HL-60 (cell line): ENCODE measurements at regions not wholly inside any gene's neighbourhood (a gene's known extent, or its start where the extent isn't known, plus 50 kb on each side); places are given as distances from the start of the nearest gene placed in this dataset.

Experiments
- DNase-seq, 2 experiments: peaks; one replicate each; pipeline ENCODE4 v3.0.0-alpha.2; 2010 to 2020; ENCODE audit warnings: low read depth in 1 of 2, low spot score in 1 of 2
- H3K27ac ChIP-seq: fragments of 250-450 bp; sonication (Bioruptor Pico); replicated peaks from 2 replicates; pipeline ENCODE4 v1.5.1; 2020; ENCODE audit warnings: mild to moderate bottlenecking, moderate library complexity
- H3K27me3 ChIP-seq: fragments of 250-450 bp; sonication (Bioruptor Pico); 2 replicates; pipeline ENCODE4 v1.5.1; 2021; ENCODE audit warnings: mild to moderate bottlenecking, moderate library complexity; ENCODE audit not compliant: insufficient read depth, poor library complexity, severe bottlenecking
- H3K4me3 ChIP-seq: replicated peaks from 2 replicates; pipeline ENCODE4 v1.5.1; 2011; ENCODE audit warnings: mild to moderate bottlenecking, control low read depth, low read length; ENCODE audit not compliant: insufficient read depth
- CTCF ChIP-seq: IDR thresholded peaks from one replicate; pipeline ENCODE4 v1.5.1; 2011; ENCODE audit warnings: low read length, control low read depth, inconsistent platforms; ENCODE audit not compliant: insufficient read depth
- GABPA ChIP-seq: IDR thresholded peaks from 2 replicates; pipeline ENCODE4 v1.6.1; 2012; ENCODE audit warnings: low read depth
- POLR2AphosphoS5 ChIP-seq: IDR thresholded peaks from 2 replicates; pipeline ENCODE4 v1.6.1; 2012; ENCODE audit warnings: low read depth
- REST ChIP-seq: IDR thresholded peaks from 2 replicates; pipeline ENCODE4 v1.6.1; 2012; ENCODE audit warnings: low read depth; ENCODE audit not compliant: insufficient replicate concordance
- SPI1 ChIP-seq: IDR thresholded peaks from 2 replicates; pipeline ENCODE4 v1.6.1; 2012; ENCODE audit warnings: low read depth, mild to moderate bottlenecking, borderline replicate concordance

- H3K27me3 ChIP-seq: no peaks in the 10 kb centered on the region
- DNase-seq: no peak
- TF ChIP-seq CTCF (no peak), POLR2AphosphoS5 (no peak), GABPA (no peak), SPI1 (no peak), REST (no peak)
- H3K27ac ChIP-seq: no peak overlapping the region
- H3K4me3 ChIP-seq: no peak overlapping the region
These were observed 586.5 kb upstream of the GOT2 start for GRCh38 chr16:59320657-59321056.

- TF ChIP-seq CTCF (no peak), POLR2AphosphoS5 (no peak), SPI1 (no peak), REST (no peak), GABPA (no peak)
- no peak for DNase-seq
- Histone ChIP-seq H3K27ac (no peak overlapping the region), H3K27me3 (no peaks in the 10 kb centered on the region), H3K4me3 (no peak overlapping the region)
These were observed 585.8 kb upstream of the GOT2 start for GRCh38 chr16:59319871-59320270.

GRCh38 chr16:59305850-59306249, 571.7 kb upstream of the GOT2 start:
- no peak for DNase-seq
- no peak for TF ChIP-seq GABPA
- TF ChIP-seq SPI1: no peak
- TF ChIP-seq CTCF: no peak
- no peak for TF ChIP-seq POLR2AphosphoS5
- TF ChIP-seq REST: no peak
- Histone ChIP-seq H3K4me3 (no peak overlapping the region), H3K27ac (no peak overlapping the region), H3K27me3 (no peaks in the 10 kb centered on the region)
